ENCODE measurements at regions not wholly inside any gene's neighbourhood (a gene's known extent, or its start where the extent isn't known, plus 50 kb on each side); places are given as distances from the start of the nearest gene placed in this dataset.
"Not testable (repeated sequence)": the region's sequence is repeated elsewhere in the genome, so short reads cannot be mapped to it uniquely, and the experiment has no call there.

- no peak overlapping the region for H3K4me2 ChIP-seq (ENCODE audit: low read length, poor library complexity, severe bottlenecking)
- DNase-seq, result no peak
- no peak overlapping the region for H3K18ac ChIP-seq (ENCODE audit: low read depth in 1 of 2, low read length in 2 of 2)
- H4K8ac ChIP-seq (ENCODE audit: low read length), result no peak overlapping the region
- no peak overlapping the region for H2BK5ac ChIP-seq (ENCODE audit: low read depth, low read length, poor library complexity, severe bottlenecking)
- no peak overlapping the region for H3K14ac ChIP-seq (ENCODE audit: low read length in 2 of 2)
- H3K9me3 ChIP-seq (ENCODE audit: control insufficient read depth, low read length), result peaks cover 45% of the 10 kb centered on the region
- H3K4me3 ChIP-seq (ENCODE audit: insufficient read depth in 1 of 2, low read depth in 1 of 2, low read length in 2 of 2), result no peak overlapping the region
- H2BK120ac ChIP-seq (ENCODE audit: low read depth, low read length), result no peak overlapping the region
- peak overlapping the region; percentile 50 for H3K27ac ChIP-seq (ENCODE audit: low read length, poor library complexity, severe bottlenecking)
- no peak overlapping the region for H2AK5ac ChIP-seq (ENCODE audit: low read length, severe bottlenecking)
- no peaks in the 10 kb centered on the region for H3K4me1 ChIP-seq (ENCODE audit: control insufficient read depth, insufficient read depth, low read depth, low read length)
- no peaks in the 10 kb centered on the region for H3K79me1 ChIP-seq (replicated peaks; ENCODE audit: low read length, poor library complexity, severe bottlenecking)
- H3K23ac ChIP-seq (ENCODE audit: low read length in 2 of 2), result no peak overlapping the region
- no peak overlapping the region for H3K4ac ChIP-seq (ENCODE audit: low read depth in 1 of 2, low read length in 2 of 2)
- H2BK15ac ChIP-seq (ENCODE audit: low read depth, poor library complexity, severe bottlenecking), result no peak overlapping the region
- H4K91ac ChIP-seq (ENCODE audit: low read length), result no peak overlapping the region
- H3K36me3 ChIP-seq (ENCODE audit: control insufficient read depth in 1 of 2, insufficient read depth in 2 of 2, low read depth in 1 of 2, low read length in 2 of 2), result no peaks in the 10 kb centered on the region
- no peak overlapping the region for H2BK12ac ChIP-seq (ENCODE audit: low read length in 2 of 2)
- H2AFZ ChIP-seq (ENCODE audit: low read depth, low read length), result no peak overlapping the region
- no peak overlapping the region for H3K9ac ChIP-seq (ENCODE audit: low read length)
- H3K27me3 ChIP-seq (ENCODE audit: control insufficient read depth in 1 of 2, insufficient read depth in 1 of 2, low read length in 2 of 2), result no peaks in the 10 kb centered on the region
Measured at GRCh38 chr7:138338361-138338760, 121.7 kb upstream of the TRIM24 start.

GRCh38 chr7:138339229-138339628 lies 120.8 kb upstream of the TRIM24 start:
- not testable (repeated sequence) for H2BK15ac ChIP-seq (ENCODE audit: low read depth, poor library complexity, severe bottlenecking); H3K27ac ChIP-seq (ENCODE audit: low read length, poor library complexity, severe bottlenecking)

GRCh38 chr7:138342990-138343389 lies 117.1 kb upstream of the TRIM24 start:
- Histone ChIP-seq H3K14ac (ENCODE audit: low read length in 2 of 2) (no peak overlapping the region), H2BK15ac (ENCODE audit: low read depth, poor library complexity, severe bottlenecking) (no peak overlapping the region), H3K9ac (ENCODE audit: low read length) (no peak overlapping the region), H3K9me3 (ENCODE audit: control insufficient read depth, low read length) (peaks cover 44% of the 10 kb centered on the region), H3K4me2 (ENCODE audit: low read length, poor library complexity, severe bottlenecking) (no peak overlapping the region), H3K27me3 (ENCODE audit: control insufficient read depth in 1 of 2, insufficient read depth in 1 of 2, low read length in 2 of 2) (no peaks in the 10 kb centered on the region), H3K18ac (ENCODE audit: low read depth in 1 of 2, low read length in 2 of 2) (no peak overlapping the region), H2BK5ac (ENCODE audit: low read depth, low read length, poor library complexity, severe bottlenecking) (no peak overlapping the region), H2AK5ac (ENCODE audit: low read length, severe bottlenecking) (no peak overlapping the region), H3K36me3 (ENCODE audit: control insufficient read depth in 1 of 2, insufficient read depth in 2 of 2, low read depth in 1 of 2, low read length in 2 of 2) (no peaks in the 10 kb centered on the region), H4K8ac (ENCODE audit: low read length) (no peak overlapping the region), H3K4ac (ENCODE audit: low read depth in 1 of 2, low read length in 2 of 2) (no peak overlapping the region), H2AFZ (ENCODE audit: low read depth, low read length) (no peak overlapping the region), H3K27ac (ENCODE audit: low read length, poor library complexity, severe bottlenecking) (no peak overlapping the region), H2BK120ac (ENCODE audit: low read depth, low read length) (no peak overlapping the region), H3K4me3 (ENCODE audit: insufficient read depth in 1 of 2, low read depth in 1 of 2, low read length in 2 of 2) (no peak overlapping the region), H4K91ac (ENCODE audit: low read length) (no peak overlapping the region), H3K4me1 (ENCODE audit: control insufficient read depth, insufficient read depth, low read depth, low read length) (no peaks in the 10 kb centered on the region), H3K79me1 (replicated peaks; ENCODE audit: low read length, poor library complexity, severe bottlenecking) (no peaks in the 10 kb centered on the region), H3K23ac (ENCODE audit: low read length in 2 of 2) (no peak overlapping the region), H2BK12ac (ENCODE audit: low read length in 2 of 2) (no peak overlapping the region)
- 77% methylated on average over 3 of the region's 4 CpGs for WGBS
- no peak for DNase-seq

More at GRCh38 chr7:138339229-138339628, 120.8 kb upstream of the TRIM24 start:
- not testable (repeated sequence) for H3K4me2 ChIP-seq (ENCODE audit: low read length, poor library complexity, severe bottlenecking); H3K9ac ChIP-seq (ENCODE audit: low read length); H4K91ac ChIP-seq (ENCODE audit: low read length); H3K27me3 ChIP-seq (ENCODE audit: control insufficient read depth in 1 of 2, insufficient read depth in 1 of 2, low read length in 2 of 2); H2BK5ac ChIP-seq (ENCODE audit: low read depth, low read length, poor library complexity, severe bottlenecking); H2BK12ac ChIP-seq (ENCODE audit: low read length in 2 of 2); H3K4me3 ChIP-seq (ENCODE audit: insufficient read depth in 1 of 2, low read depth in 1 of 2, low read length in 2 of 2); H3K4ac ChIP-seq (ENCODE audit: low read depth in 1 of 2, low read length in 2 of 2); H2BK120ac ChIP-seq (ENCODE audit: low read depth, low read length); H3K18ac ChIP-seq (ENCODE audit: low read depth in 1 of 2, low read length in 2 of 2); H2AFZ ChIP-seq (ENCODE audit: low read depth, low read length); H4K8ac ChIP-seq (ENCODE audit: low read length); H3K79me1 ChIP-seq (replicated peaks; ENCODE audit: low read length, poor library complexity, severe bottlenecking); H3K4me1 ChIP-seq (ENCODE audit: control insufficient read depth, insufficient read depth, low read depth, low read length); H3K14ac ChIP-seq (ENCODE audit: low read length in 2 of 2); H3K23ac ChIP-seq (ENCODE audit: low read length in 2 of 2); H3K36me3 ChIP-seq (ENCODE audit: control insufficient read depth in 1 of 2, insufficient read depth in 2 of 2, low read depth in 1 of 2, low read length in 2 of 2); H2AK5ac ChIP-seq (ENCODE audit: low read length, severe bottlenecking); DNase-seq
- peaks cover 44% of the 10 kb centered on the region for H3K9me3 ChIP-seq (ENCODE audit: control insufficient read depth, low read length)
- 73% methylated on average over 7 of the region's 7 CpGs for WGBS

GRCh38 chr7:138345567-138345966 lies 114.5 kb upstream of the TRIM24 start:
- H3K4me2 ChIP-seq (ENCODE audit: low read length, poor library complexity, severe bottlenecking), result no peak overlapping the region
- H3K4me3 ChIP-seq (ENCODE audit: insufficient read depth in 1 of 2, low read depth in 1 of 2, low read length in 2 of 2), result no peak overlapping the region
- H3K36me3 ChIP-seq (ENCODE audit: control insufficient read depth in 1 of 2, insufficient read depth in 2 of 2, low read depth in 1 of 2, low read length in 2 of 2), result no peaks in the 10 kb centered on the region
- no peak overlapping the region for H2AK5ac ChIP-seq (ENCODE audit: low read length, severe bottlenecking)
- no peak overlapping the region for H3K18ac ChIP-seq (ENCODE audit: low read depth in 1 of 2, low read length in 2 of 2)
- H2BK120ac ChIP-seq (ENCODE audit: low read depth, low read length), result no peak overlapping the region
- H2BK12ac ChIP-seq (ENCODE audit: low read length in 2 of 2), result no peak overlapping the region
- H3K27me3 ChIP-seq (ENCODE audit: control insufficient read depth in 1 of 2, insufficient read depth in 1 of 2, low read length in 2 of 2), result no peaks in the 10 kb centered on the region
- H2BK15ac ChIP-seq (ENCODE audit: low read depth, poor library complexity, severe bottlenecking), result no peak overlapping the region
- H3K4ac ChIP-seq (ENCODE audit: low read depth in 1 of 2, low read length in 2 of 2), result no peak overlapping the region
- H3K14ac ChIP-seq (ENCODE audit: low read length in 2 of 2), result no peak overlapping the region
- H3K79me1 ChIP-seq (replicated peaks; ENCODE audit: low read length, poor library complexity, severe bottlenecking), result no peaks in the 10 kb centered on the region
- peaks cover 1% of the 10 kb centered on the region for H3K4me1 ChIP-seq (ENCODE audit: control insufficient read depth, insufficient read depth, low read depth, low read length)
- no peak overlapping the region for H3K23ac ChIP-seq (ENCODE audit: low read length in 2 of 2)
- H3K9me3 ChIP-seq (ENCODE audit: control insufficient read depth, low read length), result peaks cover 34% of the 10 kb centered on the region
- 73% methylated on average over 2 of the region's 3 CpGs for WGBS
- H4K8ac ChIP-seq (ENCODE audit: low read length), result no peak overlapping the region
- H2BK5ac ChIP-seq (ENCODE audit: low read depth, low read length, poor library complexity, severe bottlenecking), result no peak overlapping the region
- H4K91ac ChIP-seq (ENCODE audit: low read length), result no peak overlapping the region
- H3K27ac ChIP-seq (ENCODE audit: low read length, poor library complexity, severe bottlenecking), result no peak overlapping the region
- no peak for DNase-seq
- no peak overlapping the region for H3K9ac ChIP-seq (ENCODE audit: low read length)
- no peak overlapping the region for H2AFZ ChIP-seq (ENCODE audit: low read depth, low read length)

Data from mesenchymal stem cell (in vitro differentiated cells and primary cell).